Right lobe of liver (tissue), 6 donors: ENCODE measurements at regions not wholly inside any gene's neighbourhood (a gene's known extent, or its start where the extent isn't known, plus 50 kb on each side); places are given as distances from the start of the nearest gene placed in this dataset.
"Not testable (repeated sequence)": the region's sequence is repeated elsewhere in the genome, so short reads cannot be mapped to it uniquely, and the experiment has no call there.

Experiments
- ATAC-seq, 4 donors: fragments of 200-7000 bp; cut with Tn5 transposase; one replicate each; pipeline ENCODE4 v1.9.1; 2020; ENCODE audit warnings: mild to moderate bottlenecking in 4 of 4, moderate library complexity in 4 of 4
- DNase-seq, 3 donors: peaks; one replicate each; pipeline ENCODE4 v3.0.0-alpha.2; 2020
- H3K27ac ChIP-seq, 3 donors: fragments of 200-600 bp; one replicate each; pipeline ENCODE4 v1.8.0; 2022
- H3K27me3 ChIP-seq, 2 donors: fragments of 200-600 bp; one replicate each; pipeline ENCODE4 v1.8.0; 2022
- H3K36me3 ChIP-seq, 4 donors: fragments of 200-600 bp; sonication (generic) in 1 of 4; one replicate each; pipeline versions ENCODE4 v1.5.1 to v1.8.0; 2017 to 2022; ENCODE audit warnings: control low read depth in 1 of 4
- H3K4me1 ChIP-seq, 4 donors: fragments of 200-600 bp; sonication (generic) in 1 of 4; one replicate each; pipeline versions ENCODE4 v1.5.1 to v1.8.0; 2017 to 2022; ENCODE audit warnings: control low read depth in 1 of 4
- H3K4me3 ChIP-seq, 3 donors: fragments of 200-600 bp; one replicate each; pipeline ENCODE4 v1.8.0; 2022
- H3K9me3 ChIP-seq, 4 donors: fragments of 200-600 bp; sonication (generic) in 1 of 4; one replicate each; pipeline versions ENCODE4 v1.5.1 to v1.8.0; 2017 to 2022; ENCODE audit warnings: control low read depth in 1 of 4
- POLR2A ChIP-seq: fragments of 450-650 bp; IDR thresholded peaks from one replicate; pipeline ENCODE4 v1.6.1; 2017; ENCODE audit warnings: antibody characterized with exemption, mild to moderate bottlenecking
- WGBS: methylation state at CpG from one replicate; pipeline ENCODE4 v1.1.6; 2018; ENCODE audit warnings: low coverage, low lambda C conversion rate; ENCODE audit not compliant: insufficient coverage; ENCODE audit errors: missing lambda C conversion rate; 5-methylcytosine and 5-hydroxymethylcytosine counted together
- intact Hi-C, 2 donors: fragments of 100-400 bp; cut with DNase I; formaldehyde crosslinking; loops; one replicate each; pipeline versions ENCODE4 v1.11.2 to v1.14.1; 2022
- TF ChIP-seq, protein P1 (sequence below), 4 donors: fragments of 200-600 bp in 3 of 4; fragments of 450-650 bp in 1 of 4; IDR thresholded peaks; one replicate each; pipeline versions ENCODE4 v1.5.1 to v1.8.0; 2016 to 2022; ENCODE audit warnings: antibody characterized with exemption in 4 of 4, mild to moderate bottlenecking in 2 of 4
- donor health status: DM: no; HTN: yes; CAD: no.
- donor health status: DM: no; HTN: no; CAD: no.
- donor health status: DM: no; HTN: no; CAD: no.
- donor health status: DM: no; HTN: yes; CAD: no.
- donor health status: DM: no; HTN: yes; CAD: no.

DNA sequence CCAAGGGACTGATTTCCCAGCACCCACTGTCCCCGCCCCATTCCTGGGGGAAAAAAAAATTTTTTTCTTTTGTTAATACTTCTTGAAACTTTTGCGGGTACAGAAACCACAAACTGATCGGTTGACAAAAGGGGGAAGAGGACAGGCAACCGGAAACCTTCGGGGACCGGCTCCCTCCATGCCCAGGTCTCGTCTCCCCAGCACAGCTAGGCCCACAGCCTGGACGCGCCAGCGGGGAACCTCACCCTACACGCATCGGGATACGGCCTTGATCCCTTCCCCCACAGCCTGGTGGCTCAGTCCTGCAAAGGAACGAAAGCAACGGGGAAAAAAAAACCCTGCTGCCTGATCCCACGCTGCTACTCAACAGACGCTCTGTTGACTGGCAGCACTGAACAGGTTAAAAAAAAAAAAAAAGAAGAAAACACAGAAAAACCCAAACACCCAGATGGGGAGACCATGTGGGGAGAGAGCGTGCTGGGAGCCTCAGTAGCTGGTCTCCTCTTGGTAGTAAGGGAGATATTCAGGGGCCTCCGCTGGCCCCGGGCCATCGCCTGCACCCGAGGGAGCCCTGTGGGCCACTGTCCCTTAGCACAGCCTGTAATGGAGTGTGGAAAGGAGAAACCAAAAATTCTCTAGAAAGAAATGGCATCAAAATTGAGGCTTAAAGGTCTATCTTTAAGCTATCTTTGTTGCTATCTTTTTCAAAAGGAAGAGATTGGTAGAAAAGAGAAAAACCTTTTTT, 185.7 kb downstream of the POTEC start:
- H3K27me3 ChIP-seq, intact Hi-C loops, DNase-seq, H3K27ac ChIP-seq, ATAC-seq, H3K4me3 ChIP-seq, H3K4me1 ChIP-seq, H3K9me3 ChIP-seq, H3K36me3 ChIP-seq: not testable (repeated sequence)
- WGBS, result 86% methylated on average over 7 of the region's 22 CpGs

DNA sequence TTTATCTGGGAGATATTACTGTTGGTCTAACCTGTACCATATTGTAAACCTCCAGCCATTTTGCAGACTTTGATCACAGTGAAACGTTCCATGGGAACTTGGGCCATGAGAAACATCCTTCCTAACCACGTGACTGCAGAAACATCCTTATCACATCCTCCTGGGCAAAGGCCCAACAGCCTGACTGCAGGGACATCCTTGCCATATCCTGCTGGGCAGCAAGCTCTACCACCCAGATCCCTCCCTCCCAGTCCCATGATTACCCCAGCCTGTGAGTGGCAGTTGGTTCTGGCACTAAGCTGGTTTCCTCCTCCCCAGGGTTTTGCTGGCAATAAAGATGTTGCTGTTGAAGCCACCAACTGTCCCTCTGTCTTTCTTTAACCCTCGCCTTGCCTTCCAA, 201.2 kb downstream of the POTEC start:
- WGBS, result 11% methylated on average over 3 of the region's 3 CpGs
- H3K4me1 ChIP-seq, ATAC-seq, H3K27ac ChIP-seq, H3K4me3 ChIP-seq, DNase-seq, H3K9me3 ChIP-seq, intact Hi-C loops, H3K27me3 ChIP-seq, H3K36me3 ChIP-seq: not testable (repeated sequence)

DNA sequence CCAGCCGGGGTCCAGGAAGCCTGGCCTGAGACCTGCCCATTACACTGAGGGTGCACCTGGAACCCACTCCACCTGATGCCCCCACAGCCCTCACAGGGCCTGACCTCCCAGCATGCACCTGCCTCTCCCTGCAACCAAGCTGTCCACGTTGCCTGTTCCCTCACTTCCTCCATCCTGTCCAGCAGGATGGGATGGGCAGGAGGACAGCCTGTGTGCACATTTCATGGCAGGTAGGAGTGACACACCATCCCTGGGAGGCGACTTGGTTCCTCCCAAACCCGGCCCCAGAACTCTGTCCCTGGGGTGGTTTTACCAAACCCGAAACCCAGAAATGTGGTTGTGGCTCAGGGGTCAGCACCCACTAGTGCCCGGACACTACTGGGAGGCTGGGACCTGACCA, 203.8 kb upstream of the ZNF519 start:
- H3K27ac ChIP-seq, H3K4me1 ChIP-seq, H3K36me3 ChIP-seq, ATAC-seq, H3K9me3 ChIP-seq, H3K27me3 ChIP-seq, H3K4me3 ChIP-seq, intact Hi-C loops, DNase-seq: not testable (repeated sequence)
- WGBS, result 45% methylated on average over 3 of the region's 6 CpGs

DNA sequence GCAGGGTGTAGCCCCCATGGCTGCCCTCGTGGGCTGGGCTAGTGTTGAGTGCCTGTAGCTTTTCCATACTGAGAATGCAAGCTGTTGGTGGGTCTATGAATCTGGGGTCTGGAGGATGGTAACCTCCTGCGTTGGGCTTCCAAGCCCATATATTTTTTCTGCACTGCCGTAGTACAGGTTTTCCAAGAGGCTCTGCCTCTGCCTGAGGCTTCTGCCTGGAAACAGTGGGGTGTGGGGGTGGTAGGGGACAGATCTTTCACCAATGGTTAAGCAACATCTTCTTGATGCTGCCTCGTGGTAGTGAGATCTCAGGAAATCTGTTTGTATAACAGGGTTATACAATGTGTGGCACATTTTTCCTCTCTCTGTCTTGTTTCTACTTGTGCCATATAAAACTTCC, 189.0 kb upstream of the ZNF519 start:
- whole genome bisulfite sequencing, result 42% methylated on average over 2 of the region's 4 CpGs
- H3K4me3 ChIP-seq, H3K4me1 ChIP-seq, H3K27me3 ChIP-seq, H3K27ac ChIP-seq, intact Hi-C loops, DNase-seq, H3K9me3 ChIP-seq, ATAC-seq, H3K36me3 ChIP-seq: not testable (repeated sequence)

DNA sequence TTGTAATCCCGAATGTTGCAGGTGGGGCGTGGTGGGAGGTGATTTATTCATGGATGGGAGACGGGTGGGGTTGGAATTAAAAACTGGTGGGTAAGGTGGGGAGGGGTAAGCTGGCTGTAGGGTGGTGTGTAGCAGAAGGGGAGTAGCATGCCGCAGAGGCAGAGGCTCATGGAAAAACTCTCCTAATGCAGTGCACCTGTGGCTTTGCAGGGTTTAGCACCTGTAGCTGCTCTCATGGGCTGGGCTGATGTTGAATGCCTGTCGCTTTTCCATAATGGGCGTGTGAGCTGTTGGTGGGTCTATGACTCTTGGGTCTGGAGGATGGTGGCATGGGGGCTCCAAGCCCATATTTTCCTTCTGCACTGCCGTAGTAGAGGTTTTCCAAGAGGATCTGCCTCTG, 169.0 kb upstream of the ZNF519 start:
- H3K27me3 ChIP-seq, ATAC-seq, H3K9me3 ChIP-seq, H3K27ac ChIP-seq, H3K36me3 ChIP-seq, intact Hi-C loops, H3K4me3 ChIP-seq, H3K4me1 ChIP-seq, DNase-seq: not testable (repeated sequence)
- whole genome bisulfite sequencing, result 55% methylated on average over 2 of the region's 7 CpGs

DNA sequence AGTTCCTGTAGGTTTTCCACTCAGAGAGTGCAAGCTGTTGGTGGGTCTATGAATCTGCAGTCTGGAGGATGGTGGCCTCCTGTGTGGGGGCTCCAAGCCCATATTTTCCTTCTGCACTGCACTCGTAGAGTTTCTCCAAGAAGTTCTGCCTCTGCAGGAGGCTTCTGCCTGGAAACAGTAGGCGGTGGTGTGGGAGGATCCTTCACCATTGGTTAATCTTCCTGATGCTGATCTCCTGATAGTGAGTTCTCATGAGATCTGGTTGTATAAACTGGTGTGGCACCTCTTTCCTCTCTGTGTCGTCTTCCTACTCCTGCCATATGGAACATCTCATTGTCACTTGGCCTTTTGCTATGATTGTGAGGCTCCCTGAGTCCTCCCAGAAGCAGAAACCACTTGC, 162.8 kb upstream of the ZNF519 start:
- DNase-seq, H3K36me3 ChIP-seq, ATAC-seq, H3K4me1 ChIP-seq, intact Hi-C loops, H3K4me3 ChIP-seq, H3K9me3 ChIP-seq, H3K27ac ChIP-seq, H3K27me3 ChIP-seq: not testable (repeated sequence)
- WGBS, result 30% methylated on average over 3 of the region's 3 CpGs

DNA sequence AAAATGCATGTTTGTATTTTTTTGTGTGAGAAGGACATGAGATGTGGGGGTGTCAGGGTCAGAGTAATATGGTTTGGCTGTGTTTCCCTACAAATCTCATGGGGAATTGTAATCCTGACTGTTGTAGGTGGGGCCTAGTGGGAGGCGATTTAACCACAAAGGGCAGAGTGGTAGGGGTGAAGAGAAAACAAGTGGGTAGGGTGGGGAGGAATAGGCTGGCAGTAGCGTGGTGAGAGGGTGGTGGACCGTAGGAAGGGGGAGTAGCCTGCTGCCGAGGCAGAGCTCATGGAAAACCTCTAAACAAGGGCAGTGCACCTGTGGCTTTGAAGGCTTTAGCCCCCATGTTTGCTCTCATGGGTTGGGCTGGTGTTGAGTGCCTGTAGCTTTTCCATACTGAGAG, 152.8 kb upstream of the ZNF519 start:
- no peaks in the 10 kb centered on the region for H3K4me1 ChIP-seq
- H3K27me3 ChIP-seq, result no peaks in the 10 kb centered on the region
- ATAC-seq (no peak), DNase-seq (no peak)
- H3K4me3 ChIP-seq, result no peak overlapping the region
- no peaks in the 10 kb centered on the region for H3K9me3 ChIP-seq
- TF ChIP-seq, protein P1, sequence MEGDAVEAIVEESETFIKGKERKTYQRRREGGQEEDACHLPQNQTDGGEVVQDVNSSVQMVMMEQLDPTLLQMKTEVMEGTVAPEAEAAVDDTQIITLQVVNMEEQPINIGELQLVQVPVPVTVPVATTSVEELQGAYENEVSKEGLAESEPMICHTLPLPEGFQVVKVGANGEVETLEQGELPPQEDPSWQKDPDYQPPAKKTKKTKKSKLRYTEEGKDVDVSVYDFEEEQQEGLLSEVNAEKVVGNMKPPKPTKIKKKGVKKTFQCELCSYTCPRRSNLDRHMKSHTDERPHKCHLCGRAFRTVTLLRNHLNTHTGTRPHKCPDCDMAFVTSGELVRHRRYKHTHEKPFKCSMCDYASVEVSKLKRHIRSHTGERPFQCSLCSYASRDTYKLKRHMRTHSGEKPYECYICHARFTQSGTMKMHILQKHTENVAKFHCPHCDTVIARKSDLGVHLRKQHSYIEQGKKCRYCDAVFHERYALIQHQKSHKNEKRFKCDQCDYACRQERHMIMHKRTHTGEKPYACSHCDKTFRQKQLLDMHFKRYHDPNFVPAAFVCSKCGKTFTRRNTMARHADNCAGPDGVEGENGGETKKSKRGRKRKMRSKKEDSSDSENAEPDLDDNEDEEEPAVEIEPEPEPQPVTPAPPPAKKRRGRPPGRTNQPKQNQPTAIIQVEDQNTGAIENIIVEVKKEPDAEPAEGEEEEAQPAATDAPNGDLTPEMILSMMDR (IDR thresholded peaks at IDR 0.05), result no peak
- TF ChIP-seq POLR2A, result no peak
- WGBS, result 38% methylated on average over 3 of the region's 4 CpGs
- intact Hi-C loops, result no loop called here
- no peak overlapping the region for H3K27ac ChIP-seq
- no peaks in the 10 kb centered on the region for H3K36me3 ChIP-seq

DNA sequence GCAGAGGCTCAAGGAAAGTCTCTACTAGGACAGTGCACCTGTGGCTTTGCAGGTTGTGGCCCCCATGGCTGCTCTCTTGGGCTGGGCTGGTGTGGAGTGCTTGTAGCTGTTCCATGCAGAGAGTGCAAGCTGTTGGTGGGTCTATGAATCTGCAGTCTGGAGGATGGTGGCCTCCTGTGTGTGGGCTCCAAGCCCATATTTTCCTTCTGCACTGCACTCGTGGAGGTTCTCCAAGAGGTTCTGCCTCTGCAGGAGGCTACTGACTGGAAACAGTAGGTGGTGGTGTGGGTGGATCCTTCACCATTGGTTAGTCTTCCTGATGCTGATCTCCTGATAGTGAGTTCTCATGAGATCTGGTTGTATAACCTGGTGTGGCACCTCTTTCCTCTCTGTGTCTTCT, 143.2 kb upstream of the ZNF519 start:
- H3K36me3 ChIP-seq, H3K27me3 ChIP-seq, DNase-seq, H3K4me1 ChIP-seq, intact Hi-C loops, ATAC-seq, H3K4me3 ChIP-seq, H3K9me3 ChIP-seq, H3K27ac ChIP-seq: not testable (repeated sequence)
- no CpG with 5 or more reads among the region's 1 CpG for WGBS

DNA sequence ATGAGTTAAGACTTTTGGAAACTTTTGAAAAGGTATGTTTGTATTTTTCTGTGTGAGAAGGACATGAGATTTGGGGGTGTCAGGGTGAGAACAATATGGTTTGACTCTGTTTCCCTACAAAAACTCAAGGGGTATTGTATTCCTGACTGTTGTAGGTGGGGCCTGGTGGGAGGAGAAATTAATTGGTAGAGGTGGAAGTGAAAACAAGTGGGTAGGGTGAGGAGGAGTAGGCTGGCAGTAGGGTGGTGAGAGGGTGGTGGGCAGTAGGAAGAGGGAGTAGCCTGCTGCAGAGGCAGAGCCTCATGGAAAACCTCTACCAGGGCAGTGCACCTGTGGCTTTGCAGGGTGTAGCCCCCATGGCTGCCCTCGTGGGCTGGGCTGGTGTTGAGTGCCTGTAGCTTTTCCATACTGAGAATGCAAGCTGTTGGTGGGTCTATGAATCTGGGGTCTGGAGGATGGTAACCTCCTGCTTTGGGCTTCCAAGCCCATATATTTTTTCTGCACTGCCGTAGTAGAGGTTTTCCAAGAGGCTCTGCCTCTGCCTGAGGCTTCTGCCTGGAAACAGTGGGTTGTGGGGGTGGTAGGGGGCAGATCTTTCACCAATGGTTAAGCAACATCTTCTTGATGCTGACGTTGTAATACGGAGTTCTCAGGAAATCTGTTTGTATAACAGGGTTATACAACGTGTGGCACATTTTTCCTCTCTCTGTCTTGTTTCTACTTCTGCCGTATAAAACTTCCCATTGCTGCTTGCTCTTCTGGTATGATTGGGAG, 133.6 kb upstream of the ZNF519 start:
- H3K27ac ChIP-seq, ATAC-seq, intact Hi-C loops, H3K4me1 ChIP-seq, H3K4me3 ChIP-seq, H3K27me3 ChIP-seq, H3K36me3 ChIP-seq, H3K9me3 ChIP-seq, DNase-seq: not testable (repeated sequence)
- WGBS, result 54% methylated on average over 3 of the region's 6 CpGs

DNA sequence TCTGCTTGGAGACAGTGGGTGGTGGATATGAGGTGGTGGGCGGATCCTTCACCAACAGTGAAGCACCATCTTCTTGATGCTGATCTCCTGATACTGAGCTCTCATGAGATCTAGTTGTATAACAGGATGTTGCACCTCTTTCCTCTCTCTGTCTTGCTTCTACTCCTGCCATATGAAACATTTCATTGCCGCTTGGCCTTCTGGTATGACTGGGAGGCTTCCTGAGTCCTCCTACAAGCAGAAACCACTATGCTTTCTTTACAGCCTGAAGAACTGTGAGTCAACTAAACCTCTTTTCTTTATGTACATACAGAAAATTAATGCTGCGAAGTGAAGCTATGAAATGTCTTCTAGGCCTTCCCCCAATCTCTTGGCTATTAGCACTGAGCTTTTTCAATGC, 130.6 kb upstream of the ZNF519 start:
- DNase-seq, intact Hi-C loops, H3K4me3 ChIP-seq, H3K27ac ChIP-seq, ATAC-seq, H3K4me1 ChIP-seq, H3K36me3 ChIP-seq, H3K27me3 ChIP-seq, H3K9me3 ChIP-seq: not testable (repeated sequence)
- WGBS, result 63% methylated on average over 2 of the region's 3 CpGs
